ENCODE measurements at regions not wholly inside any gene's neighbourhood (a gene's known extent, or its start where the extent isn't known, plus 50 kb on each side); places are given as distances from the start of the nearest gene placed in this dataset.
A peak's percentile ranks its signal among the peaks of the same experiment; 100 is the strongest.

GRCh38 chr5:126335886-126336285, 87.3 kb upstream of the GRAMD2B start:
- DNase-seq (no peak), ATAC-seq (no peak)
- H3K4me3 ChIP-seq (ENCODE audit: low read length), result no peak overlapping the region
- H3K36me3 ChIP-seq (ENCODE audit: control insufficient read depth in 2 of 3, insufficient read depth in 3 of 3, low read length in 3 of 3), result no peaks in the 10 kb centered on the region
- ChIA-PET POLR2A (no interaction called here), CTCF (no interaction called here)
- intact Hi-C loops (cut with micrococcal nuclease), result loop anchor here (5.0 to 10.0 kb wide), 2 partner anchors 979 to 1156 kb away; no protein-coding TSS in a partner anchor
- no peaks in the 10 kb centered on the region for H3K27me3 ChIP-seq (ENCODE audit: control insufficient read depth in 2 of 2, insufficient read depth in 2 of 2, low read length in 2 of 2)
- Mint-ChIP-seq H3K4me3 (no peak overlapping the region), H3K9me3 (peaks cover 0 to 2% (median 0%) of the 10 kb centered on the region in 11 donors), H3K27ac (no peak overlapping the region), H3K27me3 (peaks cover 0 to 10% (median 8%) of the 10 kb centered on the region in 5 donors), H3K4me1 (no peaks in the 10 kb centered on the region), H3K36me3 (no peaks in the 10 kb centered on the region)
- H3K4me1 ChIP-seq (ENCODE audit: control insufficient read depth in 2 of 2, insufficient read depth in 2 of 2, low read length in 2 of 2), result no peaks in the 10 kb centered on the region
- no peaks in the 10 kb centered on the region for H3K9me3 ChIP-seq (ENCODE audit: control insufficient read depth in 2 of 3, low read length in 3 of 3)
- H3K27ac ChIP-seq (ENCODE audit: low read depth, low read length), result no peak overlapping the region

GRCh38 chr5:126338635-126339034, 84.6 kb upstream of the GRAMD2B start:
- Histone ChIP-seq H3K27ac (ENCODE audit: low read depth, low read length) (no peak overlapping the region), H3K9me3 (ENCODE audit: control insufficient read depth in 2 of 3, low read length in 3 of 3) (no peaks in the 10 kb centered on the region), H3K4me3 (ENCODE audit: low read length) (no peak overlapping the region), H3K4me1 (ENCODE audit: control insufficient read depth in 2 of 2, insufficient read depth in 2 of 2, low read length in 2 of 2) (no peaks in the 10 kb centered on the region), H3K27me3 (ENCODE audit: control insufficient read depth in 2 of 2, insufficient read depth in 2 of 2, low read length in 2 of 2) (no peaks in the 10 kb centered on the region), H3K36me3 (ENCODE audit: control insufficient read depth in 2 of 3, insufficient read depth in 3 of 3, low read length in 3 of 3) (no peaks in the 10 kb centered on the region)
- ATAC-seq (no peak), DNase-seq (no peak)
- peaks cover 0 to 2% (median 0%) of the 10 kb centered on the region in 11 donors for H3K9me3 Mint-ChIP-seq
- CTCF ChIA-PET, result interaction anchor here (0.7 to 3.3 kb wide), 16 partner anchors 9 to 886 kb away, joined by 3 to 36 read pairs (median 7); partner anchors contain the start of gene PHAX
- POLR2A ChIA-PET, result no interaction called here
- no peaks in the 10 kb centered on the region for H3K36me3 Mint-ChIP-seq
- intact Hi-C loops (cut with micrococcal nuclease), result loop anchor here (1.0 to 10.0 kb wide), 9 partner anchors 16 to 1154 kb away; partner anchors contain the start of gene PHAX (in 1 of the 2)
- peaks cover 9 to 26% (median 16%) of the 10 kb centered on the region in 5 donors for H3K27me3 Mint-ChIP-seq
- no peak overlapping the region for H3K27ac Mint-ChIP-seq
- H3K4me1 Mint-ChIP-seq, result no peaks in the 10 kb centered on the region
- no peak overlapping the region for H3K4me3 Mint-ChIP-seq

GRCh38 chr5:126339215-126339805, 83.9 kb upstream of the GRAMD2B start:
- H3K4me1 ChIP-seq (ENCODE audit: control insufficient read depth in 2 of 2, insufficient read depth in 2 of 2, low read length in 2 of 2), result no peaks in the 10 kb centered on the region
- H3K9me3 ChIP-seq (ENCODE audit: control insufficient read depth in 2 of 3, low read length in 3 of 3), result no peaks in the 10 kb centered on the region
- H3K4me3 ChIP-seq (ENCODE audit: low read length), result no peak overlapping the region
- H3K27me3 Mint-ChIP-seq, result peaks cover 9 to 27% (median 20%) of the 10 kb centered on the region in 5 donors
- H3K27ac ChIP-seq (ENCODE audit: low read depth, low read length), result no peak overlapping the region
- intact Hi-C loops (cut with micrococcal nuclease), result loop anchor here (1.0 to 10.0 kb wide), 9 partner anchors 15 to 1153 kb away; partner anchors contain the start of gene PHAX (in 1 of the 2)
- no peak overlapping the region for H3K4me3 Mint-ChIP-seq
- ChIA-PET CTCF (interaction anchor here (0.7 to 3.3 kb wide), 16 partner anchors 9 to 885 kb away, joined by 3 to 36 read pairs (median 7); partner anchors contain the start of gene PHAX), POLR2A (no interaction called here)
- peaks cover 0 to 2% (median 0%) of the 10 kb centered on the region in 11 donors for H3K9me3 Mint-ChIP-seq
- peak in 7 of 9 donors; percentile 48 to 68 (median 65) for DNase-seq
- no peaks in the 10 kb centered on the region for H3K36me3 Mint-ChIP-seq
- H3K27me3 ChIP-seq (ENCODE audit: control insufficient read depth in 2 of 2, insufficient read depth in 2 of 2, low read length in 2 of 2), result no peaks in the 10 kb centered on the region
- ATAC-seq, result peak; percentile 74
- no peaks in the 10 kb centered on the region for H3K36me3 ChIP-seq (ENCODE audit: control insufficient read depth in 2 of 3, insufficient read depth in 3 of 3, low read length in 3 of 3)
- H3K4me1 Mint-ChIP-seq, result no peaks in the 10 kb centered on the region
- H3K27ac Mint-ChIP-seq, result no peak overlapping the region

- Histone ChIP-seq H3K36me3 (ENCODE audit: control insufficient read depth in 2 of 3, insufficient read depth in 3 of 3, low read length in 3 of 3) (no peaks in the 10 kb centered on the region), H3K27ac (ENCODE audit: low read depth, low read length) (no peak overlapping the region), H3K4me3 (ENCODE audit: low read length) (no peak overlapping the region), H3K9me3 (ENCODE audit: control insufficient read depth in 2 of 3, low read length in 3 of 3) (no peaks in the 10 kb centered on the region), H3K27me3 (ENCODE audit: control insufficient read depth in 2 of 2, insufficient read depth in 2 of 2, low read length in 2 of 2) (no peaks in the 10 kb centered on the region), H3K4me1 (ENCODE audit: control insufficient read depth in 2 of 2, insufficient read depth in 2 of 2, low read length in 2 of 2) (no peaks in the 10 kb centered on the region)
- ATAC-seq (no peak), DNase-seq (no peak)
- H3K4me3 Mint-ChIP-seq, result no peak overlapping the region
- POLR2A ChIA-PET, result no interaction called here
- no peaks in the 10 kb centered on the region for H3K36me3 Mint-ChIP-seq
- H3K4me1 Mint-ChIP-seq, result no peaks in the 10 kb centered on the region
- H3K9me3 Mint-ChIP-seq, result peaks cover 0 to under 1% (median 0%) of the 10 kb centered on the region in 11 donors
- intact Hi-C loops (cut with micrococcal nuclease), result loop anchor here in 1 of 2 donors (2.0 kb wide), 1 partner anchor 13 kb away; no protein-coding TSS in a partner anchor
- CTCF ChIA-PET, result interaction anchor here (0.6 to 1.7 kb wide), 5 partner anchors 9 to 207 kb away, joined by 3 to 7 read pairs (median 5); no protein-coding TSS in a partner anchor
- no peak overlapping the region for H3K27ac Mint-ChIP-seq
- peaks cover 14 to 42% (median 28%) of the 10 kb centered on the region in 5 donors for H3K27me3 Mint-ChIP-seq
These were observed 81.1 kb upstream of the GRAMD2B start for GRCh38 chr5:126341906-126342630.

GRCh38 chr5:126348855-126349635, 74.2 kb upstream of the GRAMD2B start:
- H3K27ac ChIP-seq (ENCODE audit: low read depth, low read length), result no peak overlapping the region
- POLR2A ChIA-PET, result no interaction called here
- H3K9me3 ChIP-seq (ENCODE audit: control insufficient read depth in 2 of 3, low read length in 3 of 3), result no peaks in the 10 kb centered on the region
- CTCF ChIA-PET, result interaction anchor here (0.8 to 3.1 kb wide), 6 partner anchors 8 to 190 kb away, joined by 3 to 15 read pairs (median 3); no protein-coding TSS in a partner anchor
- H3K4me3 ChIP-seq (ENCODE audit: low read length), result no peak overlapping the region
- H3K27me3 Mint-ChIP-seq, result peaks cover 10 to 30% (median 23%) of the 10 kb centered on the region in 5 donors
- peaks cover 1 to 3% (median 3%) of the 10 kb centered on the region in 7 donors for H3K4me1 Mint-ChIP-seq
- H3K27ac Mint-ChIP-seq, result no peak overlapping the region
- DNase-seq (no peak), ATAC-seq (no peak)
- H3K4me1 ChIP-seq (ENCODE audit: control insufficient read depth in 2 of 2, insufficient read depth in 2 of 2, low read length in 2 of 2), result peaks cover 0 to under 1% of the 10 kb centered on the region in 2 donors
- H3K4me3 Mint-ChIP-seq, result no peak overlapping the region
- H3K36me3 Mint-ChIP-seq, result no peaks in the 10 kb centered on the region
- no peaks in the 10 kb centered on the region for H3K9me3 Mint-ChIP-seq
- H3K27me3 ChIP-seq (ENCODE audit: control insufficient read depth in 2 of 2, insufficient read depth in 2 of 2, low read length in 2 of 2), result no peaks in the 10 kb centered on the region
- intact Hi-C loops (cut with micrococcal nuclease), result no loop called here
- H3K36me3 ChIP-seq (ENCODE audit: control insufficient read depth in 2 of 3, insufficient read depth in 3 of 3, low read length in 3 of 3), result no peaks in the 10 kb centered on the region

GRCh38 chr5:126351153-126351552, 72.1 kb upstream of the GRAMD2B start:
- CTCF ChIA-PET, result interaction anchor here (0.6 to 2.5 kb wide), 10 partner anchors 9 to 397 kb away, joined by 3 to 12 read pairs (median 4); no protein-coding TSS in a partner anchor
- H3K9me3 ChIP-seq (ENCODE audit: control insufficient read depth in 2 of 3, low read length in 3 of 3), result no peaks in the 10 kb centered on the region
- Mint-ChIP-seq H3K36me3 (no peaks in the 10 kb centered on the region), H3K9me3 (no peaks in the 10 kb centered on the region), H3K27ac (no peak overlapping the region), H3K4me1 (peaks cover 3 to 21% (median 15%) of the 10 kb centered on the region in 7 donors), H3K4me3 (no peak overlapping the region), H3K27me3 (peaks cover 4 to 18% (median 10%) of the 10 kb centered on the region in 5 donors)
- ATAC-seq, result no peak
- no peak overlapping the region for H3K4me3 ChIP-seq (ENCODE audit: low read length)
- no peaks in the 10 kb centered on the region for H3K36me3 ChIP-seq (ENCODE audit: control insufficient read depth in 2 of 3, insufficient read depth in 3 of 3, low read length in 3 of 3)
- intact Hi-C loops (cut with micrococcal nuclease), result loop anchor here in 1 of 2 donors (5.0 kb wide), 2 partner anchors 431 to 1141 kb away; no protein-coding TSS in a partner anchor
- no peaks in the 10 kb centered on the region for H3K27me3 ChIP-seq (ENCODE audit: control insufficient read depth in 2 of 2, insufficient read depth in 2 of 2, low read length in 2 of 2)
- peaks cover 0 to 12% of the 10 kb centered on the region in 2 donors for H3K4me1 ChIP-seq (ENCODE audit: control insufficient read depth in 2 of 2, insufficient read depth in 2 of 2, low read length in 2 of 2)
- no peak overlapping the region for H3K27ac ChIP-seq (ENCODE audit: low read depth, low read length)
- POLR2A ChIA-PET, result interaction anchor here (0.7 kb wide), 1 partner anchor 157 kb away, joined by 5 read pairs; no protein-coding TSS in a partner anchor
- DNase-seq, result no peak

Measured in naive thymus-derived CD4-positive, alpha-beta T cell (primary cell).